Tongue (tissue), 1 donor: ENCODE measurements at regions not wholly inside any gene's neighbourhood (a gene's known extent, or its start where the extent isn't known, plus 50 kb on each side); places are given as distances from the start of the nearest gene placed in this dataset.
"Not testable (repeated sequence)": the region's sequence is repeated elsewhere in the genome, so short reads cannot be mapped to it uniquely, and the experiment has no call there.

Experiments used
- DNase-seq: peaks from one replicate; pipeline ENCODE4 v3.0.0-alpha.2; 2015

DNA sequence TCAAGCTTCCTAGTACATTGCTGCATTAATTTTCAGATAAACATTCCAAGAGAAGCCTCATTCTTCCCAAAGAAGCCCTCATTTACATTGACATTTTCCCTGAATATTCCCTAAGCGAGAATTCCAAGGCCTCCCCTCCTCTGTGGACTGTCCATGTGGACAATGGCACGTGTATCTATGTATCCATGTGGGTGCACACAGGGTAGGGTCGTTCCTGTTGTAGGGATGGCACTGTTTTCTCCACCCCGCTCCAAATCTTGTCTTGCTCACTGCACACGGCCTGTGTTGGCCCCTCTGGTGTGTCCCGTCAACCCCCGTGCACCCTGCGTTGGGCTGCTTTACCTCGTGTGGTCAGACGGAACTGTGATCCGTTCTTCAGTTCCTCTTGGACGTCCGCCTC lies 104.7 kb upstream of the IRX2 start:
- DNase-seq, result no peak

DNA sequence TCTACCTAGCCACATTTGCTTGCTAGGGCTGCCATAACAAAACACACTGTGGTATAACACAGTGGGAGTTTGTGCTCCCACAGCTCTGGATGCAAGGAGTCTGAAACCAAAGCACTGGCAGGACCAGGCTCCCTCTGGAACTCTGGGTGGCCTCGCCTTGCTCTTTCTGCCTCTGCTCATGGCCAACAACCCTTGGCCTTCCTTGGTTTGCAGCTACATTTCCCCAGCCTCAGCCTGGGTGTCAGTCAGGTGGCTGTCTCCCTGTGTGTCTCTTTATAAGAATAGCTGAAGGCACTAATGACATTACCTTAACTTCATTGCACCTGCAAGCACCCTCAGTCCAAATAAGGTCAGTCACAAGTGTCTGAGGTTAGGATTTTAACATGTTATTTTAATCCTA lies 101.0 kb upstream of the IRX2 start:
- no peak for DNase-seq

GRCh38 chr5:2851895-2852294 lies 100.4 kb upstream of the IRX2 start:
- no peak for DNase-seq

DNA sequence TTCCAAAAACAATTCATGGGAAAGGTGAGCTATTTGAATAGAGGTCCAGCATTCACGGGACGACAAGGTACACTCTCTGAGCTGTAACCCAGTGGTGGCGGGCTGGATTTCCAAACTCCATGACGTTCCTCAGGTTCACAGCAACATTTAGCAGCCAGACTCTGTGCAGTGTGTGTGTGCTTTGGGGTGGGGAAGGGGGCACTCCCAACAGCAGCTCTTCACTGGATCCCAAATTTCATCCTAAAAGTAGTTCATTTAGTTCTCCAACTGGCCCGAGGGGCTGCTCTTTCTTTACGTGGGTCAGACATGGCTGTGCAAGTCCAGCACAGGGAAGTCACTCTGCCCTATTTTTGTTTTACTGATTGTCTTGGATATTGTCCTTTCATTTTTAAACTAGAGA lies 98.0 kb upstream of the IRX2 start:
- DNase-seq, result no peak

DNA sequence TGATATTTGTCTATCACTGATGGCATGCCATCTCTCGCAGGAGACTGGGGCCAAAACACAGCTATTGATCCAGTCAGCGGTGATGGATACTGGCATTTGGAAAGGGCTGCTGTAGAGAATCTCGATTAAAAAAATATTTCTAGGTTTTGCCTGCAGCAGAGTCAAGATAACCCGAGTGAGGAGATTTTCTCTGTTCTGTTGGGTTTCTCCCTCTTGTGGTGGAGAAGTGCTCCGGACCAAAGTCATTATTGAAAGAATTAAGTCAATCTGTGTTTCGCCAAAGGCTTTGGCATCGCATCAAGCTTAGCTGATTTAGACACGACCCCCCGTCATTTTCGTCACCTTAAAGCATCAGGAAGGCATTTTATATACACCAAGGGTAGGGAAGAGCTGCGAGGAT lies 97.1 kb upstream of the IRX2 start:
- DNase-seq, result no peak

GRCh38 chr5:2847608-2848007 lies 96.1 kb upstream of the IRX2 start:
- no peak for DNase-seq

- no peak for DNase-seq
Measured at GRCh38 chr5:2841208-2841607, 89.7 kb upstream of the IRX2 start.

GRCh38 chr5:2840372-2840915 lies 89.0 kb upstream of the IRX2 start:
- no peak for DNase-seq

DNA sequence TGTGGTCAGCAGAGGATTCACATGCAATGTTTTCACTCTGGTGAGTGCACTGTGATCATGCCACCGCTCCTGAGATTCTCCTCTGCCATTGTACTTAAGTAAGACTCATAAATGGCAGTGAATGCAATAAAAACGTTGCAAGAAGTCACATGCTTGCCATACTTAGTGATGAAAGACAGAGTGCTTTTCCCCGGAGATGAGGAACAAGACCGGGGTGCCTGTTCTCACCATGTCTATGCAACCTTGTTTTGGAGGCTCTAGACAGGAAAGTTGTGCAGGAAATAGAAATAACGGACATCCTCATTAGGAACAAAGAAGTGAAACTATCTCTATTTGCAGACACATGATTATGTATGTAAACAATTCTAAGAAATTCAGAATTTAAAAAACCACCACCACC lies 84.7 kb upstream of the IRX2 start:
- DNase-seq, result no peak

DNA sequence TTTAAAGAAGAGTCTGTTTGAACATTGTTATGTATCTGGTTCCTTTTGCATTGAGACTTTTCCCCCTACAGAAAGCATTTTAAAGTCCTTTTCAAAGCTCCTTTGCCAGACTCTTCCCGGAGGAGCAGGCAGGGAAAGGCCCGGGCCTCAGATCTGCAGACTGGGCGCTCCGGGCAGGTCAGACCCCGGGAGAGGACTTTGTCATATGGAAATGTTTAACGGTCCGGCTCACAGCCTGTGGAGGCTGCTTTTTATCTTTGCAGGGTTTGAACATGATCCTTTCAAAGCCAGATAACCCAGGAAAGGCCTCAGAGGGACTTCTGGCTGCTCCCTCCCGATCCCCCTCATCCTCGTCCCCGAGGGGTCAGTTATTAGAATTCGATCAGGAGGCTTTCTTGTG lies 82.1 kb upstream of the IRX2 start:
- DNase-seq, result no peak

- DNase-seq, result no peak
Measured at GRCh38 chr5:2832394-2832793, 80.9 kb upstream of the IRX2 start.

DNA sequence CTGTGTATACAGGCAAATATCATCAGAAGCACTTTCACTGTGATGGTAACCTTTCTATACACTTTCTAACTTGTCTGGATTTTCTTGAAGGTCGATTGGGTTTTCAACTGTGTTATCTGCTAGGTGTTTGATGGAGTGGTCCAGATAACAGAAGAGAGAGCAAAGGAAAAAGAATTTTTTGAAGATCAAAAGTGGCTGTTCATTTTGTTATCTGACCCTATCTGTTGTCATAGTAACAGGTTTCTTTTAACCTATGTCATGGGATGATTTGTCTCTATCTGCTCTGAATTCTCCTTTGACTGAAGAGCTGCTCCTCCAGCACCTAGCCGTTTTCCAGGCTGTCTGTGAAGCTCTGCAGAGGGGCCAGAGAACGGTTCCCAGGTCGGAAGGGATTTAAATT lies 77.8 kb upstream of the IRX2 start:
- no peak for DNase-seq

DNA sequence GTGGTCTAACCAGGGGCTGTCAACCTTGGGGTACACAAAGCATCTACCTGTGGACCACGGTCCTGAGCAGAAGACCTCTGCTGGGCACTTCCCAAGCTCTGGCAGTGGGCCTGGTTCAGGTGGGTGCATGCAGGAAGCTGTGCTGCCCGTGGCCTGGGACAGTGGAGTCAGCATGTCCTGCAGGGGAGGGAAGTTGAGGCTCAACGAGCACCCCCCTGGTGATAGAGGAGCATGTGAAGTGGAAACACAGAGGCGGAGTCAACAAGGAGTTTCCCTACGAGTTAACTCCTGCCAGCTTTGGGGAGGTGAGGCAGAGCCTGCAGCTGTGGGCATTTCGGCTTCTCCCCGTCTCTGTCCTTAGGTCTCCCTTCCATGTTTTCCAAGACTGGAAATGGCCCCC lies 67.5 kb upstream of the IRX2 start:
- DNase-seq, result no peak

- no peak for DNase-seq
Measured at GRCh38 chr5:2817031-2817603, 65.6 kb upstream of the IRX2 start.

DNA sequence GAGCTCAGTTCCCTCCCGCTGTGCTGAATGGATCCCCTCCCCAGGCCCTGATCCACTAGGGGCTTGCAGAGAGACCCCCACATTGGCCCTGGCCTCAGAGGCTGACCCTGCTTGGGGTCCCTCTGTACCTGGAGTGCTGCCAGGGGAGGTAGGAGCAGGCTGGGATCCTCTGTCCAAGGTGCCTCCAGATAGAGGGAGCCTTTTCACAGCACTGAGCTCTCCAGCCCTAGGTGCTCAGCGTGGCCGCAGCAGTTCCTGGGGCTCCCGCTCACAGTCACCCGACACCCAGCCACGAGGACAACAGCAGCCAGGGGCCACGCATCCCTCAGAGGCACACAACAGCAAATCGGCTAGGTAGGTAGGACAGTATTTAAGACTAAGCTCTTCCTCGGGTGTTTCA lies 62.2 kb upstream of the IRX2 start:
- DNase-seq, result no peak

- DNase-seq, result no peak
Measured at GRCh38 chr5:2810644-2811043, 59.2 kb upstream of the IRX2 start.

DNA sequence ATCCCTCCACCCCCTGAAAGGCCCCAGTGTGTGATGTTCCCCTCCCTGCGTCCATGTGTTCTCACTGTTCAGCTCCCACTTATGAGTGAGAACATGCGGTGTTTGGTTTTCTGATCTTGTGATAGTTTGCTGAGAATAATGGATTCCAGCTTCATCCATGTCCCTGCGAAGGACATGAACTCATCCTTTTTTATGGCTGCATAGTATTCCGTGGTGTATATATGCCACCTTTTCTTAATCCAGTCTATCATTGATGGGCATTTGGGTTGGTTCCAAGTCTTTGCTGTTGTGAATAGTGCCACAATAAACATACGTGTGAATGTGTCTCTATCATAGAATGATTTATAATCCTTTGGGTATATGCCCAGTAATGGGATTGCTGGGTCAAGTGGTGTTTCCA lies 55.8 kb upstream of the IRX2 start:
- not testable (repeated sequence) for DNase-seq

GRCh38 chr5:2806176-2806575 lies 54.7 kb upstream of the IRX2 start:
- DNase-seq, result no peak

DNA sequence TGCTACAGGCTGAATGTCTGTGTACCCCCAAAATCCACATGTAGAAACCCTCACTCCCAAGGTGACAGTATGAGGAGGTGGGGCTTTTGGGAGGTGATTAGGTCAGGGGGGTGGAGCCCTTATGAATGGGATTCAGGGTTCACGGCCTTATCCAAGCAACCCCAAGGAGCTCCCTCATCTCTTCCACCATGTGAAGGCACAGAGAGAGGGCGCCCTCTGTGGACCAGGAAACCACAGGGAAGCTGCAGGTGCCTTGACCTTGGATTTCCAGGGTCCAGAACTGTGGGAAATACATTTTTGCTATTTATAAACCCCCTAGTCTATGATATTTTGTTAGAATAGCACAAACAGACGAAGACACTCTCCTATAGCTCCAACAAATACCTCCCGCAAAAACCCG lies 53.6 kb upstream of the IRX2 start:
- no peak for DNase-seq

- no peak for DNase-seq
Measured at GRCh38 chr5:2803751-2804150, 52.3 kb upstream of the IRX2 start.

GRCh38 chr5:2802693-2803365 lies 51.4 kb upstream of the IRX2 start:
- DNase-seq, result no peak

- no peak for DNase-seq
Measured at GRCh38 chr5:2801577-2802525, 50.4 kb upstream of the IRX2 start.
